NCI-H187 treated with DMSO at 0.1 percent for 48 hours (cell line): ENCODE measurements at regions not wholly inside any gene's neighbourhood (a gene's known extent, or its start where the extent isn't known, plus 50 kb on each side); places are given as distances from the start of the nearest gene placed in this dataset.
A peak's percentile ranks its signal among the peaks of the same experiment; 100 is the strongest.

Source experiments
- DNase-seq: peaks from one replicate; lab custom pipeline; 2025; lab: John Stamatoyannopoulos, UW

DNA sequence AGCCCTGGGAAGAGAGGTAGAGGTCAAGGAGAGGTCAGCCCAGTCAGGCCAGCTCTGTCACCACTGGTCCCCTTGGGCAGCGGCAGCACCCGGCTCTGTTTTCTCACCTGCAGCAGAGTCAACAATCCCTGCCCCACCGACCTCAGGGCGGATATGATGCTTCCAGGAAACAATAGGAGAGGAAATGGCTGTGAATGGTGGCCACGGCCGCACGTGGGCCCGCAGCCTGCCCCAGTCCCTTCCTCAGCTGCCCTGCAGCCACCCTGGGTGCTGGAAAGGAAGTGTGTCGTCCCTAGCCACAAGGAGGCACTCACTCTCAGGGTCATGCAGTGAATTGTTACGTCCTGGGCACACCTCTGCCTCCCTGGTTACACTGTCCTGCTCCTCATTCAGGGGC, 92.5 kb upstream of the ENPP6 start:
- no peak for DNase-seq

- no peak for DNase-seq
Observed at GRCh38 chr4:184309241-184310170, 91.8 kb upstream of the ENPP6 start.

- DNase-seq: no peak
Observed at GRCh38 chr4:184306949-184307348, 89.3 kb upstream of the ENPP6 start.

DNA sequence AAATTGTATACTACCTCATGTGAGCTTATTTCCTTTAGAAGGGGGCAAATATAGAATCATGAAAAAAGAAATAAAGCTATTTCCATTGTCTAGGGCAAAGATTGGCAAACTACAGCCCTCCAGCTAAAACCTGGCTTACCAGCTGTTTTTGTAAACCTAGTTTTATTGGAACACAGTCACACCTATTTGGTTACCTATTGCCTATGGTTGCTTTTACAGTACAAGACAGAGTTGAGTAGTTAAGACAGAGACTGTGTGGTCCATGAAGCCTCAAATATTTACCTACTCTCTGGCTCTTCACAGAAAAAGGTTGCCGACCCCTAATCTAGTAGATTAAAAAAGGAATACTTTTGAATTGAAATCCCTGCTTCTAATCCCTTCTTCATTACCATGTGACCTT, 88.8 kb upstream of the ENPP6 start:
- DNase-seq: no peak

DNA sequence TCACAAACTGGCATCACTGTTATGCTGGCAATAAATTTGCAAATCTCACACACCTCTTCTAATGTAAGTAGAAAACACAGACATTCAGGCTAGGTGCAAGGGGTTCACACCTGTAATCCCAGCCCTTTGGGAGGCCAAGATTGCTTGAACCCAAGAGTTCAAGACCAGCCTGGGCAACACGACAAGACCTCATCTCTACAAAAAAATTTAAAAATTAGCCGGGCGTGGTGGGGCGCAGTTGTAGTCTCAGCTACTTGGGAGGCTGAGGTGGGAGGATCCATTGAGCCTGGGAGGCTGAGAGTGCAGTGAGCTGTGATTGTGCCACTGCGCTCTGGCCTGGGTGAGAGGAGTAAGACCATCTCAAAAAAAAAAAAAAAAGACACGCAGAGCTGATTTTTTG, 83.1 kb upstream of the ENPP6 start:
- DNase-seq: no peak

DNA sequence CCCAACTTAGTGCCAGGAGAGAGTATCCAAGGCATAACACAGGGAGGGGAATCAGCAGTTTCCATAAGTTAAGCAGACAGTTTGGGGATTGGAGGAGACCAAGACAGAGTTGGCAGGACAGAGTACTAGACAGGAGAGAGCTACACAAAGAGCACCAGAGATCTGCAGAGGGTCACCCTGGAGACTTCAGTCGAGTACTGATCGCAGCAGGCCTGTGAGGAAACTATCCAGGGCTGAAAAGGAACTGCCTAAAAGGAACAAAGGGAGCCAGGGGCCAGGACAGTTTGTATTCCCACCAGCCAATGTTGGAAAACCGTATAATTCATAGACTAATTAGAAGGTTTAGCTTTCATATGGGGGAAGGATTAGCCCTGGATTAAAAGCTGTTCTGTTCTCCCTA, 80.6 kb upstream of the ENPP6 start:
- no peak for DNase-seq

DNA sequence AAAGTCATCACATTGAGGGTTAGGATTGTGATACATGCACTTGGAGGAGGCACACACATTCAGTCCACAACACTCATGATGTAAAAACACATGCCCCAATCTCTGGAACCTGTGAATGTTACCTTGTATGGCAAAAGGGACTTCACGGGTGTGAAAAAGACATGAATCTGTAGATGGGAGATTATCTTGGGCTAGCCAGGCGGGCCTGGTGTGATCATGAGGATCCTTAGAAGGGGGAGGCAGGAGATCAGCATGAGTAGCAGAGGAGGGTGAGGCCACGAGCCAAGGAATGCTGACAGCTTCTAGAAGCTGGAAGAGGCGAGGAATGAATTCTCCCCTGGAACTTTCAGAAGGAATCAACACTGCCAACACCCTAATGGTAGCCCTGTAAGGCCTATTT, 77.5 kb upstream of the ENPP6 start:
- no peak for DNase-seq

DNA sequence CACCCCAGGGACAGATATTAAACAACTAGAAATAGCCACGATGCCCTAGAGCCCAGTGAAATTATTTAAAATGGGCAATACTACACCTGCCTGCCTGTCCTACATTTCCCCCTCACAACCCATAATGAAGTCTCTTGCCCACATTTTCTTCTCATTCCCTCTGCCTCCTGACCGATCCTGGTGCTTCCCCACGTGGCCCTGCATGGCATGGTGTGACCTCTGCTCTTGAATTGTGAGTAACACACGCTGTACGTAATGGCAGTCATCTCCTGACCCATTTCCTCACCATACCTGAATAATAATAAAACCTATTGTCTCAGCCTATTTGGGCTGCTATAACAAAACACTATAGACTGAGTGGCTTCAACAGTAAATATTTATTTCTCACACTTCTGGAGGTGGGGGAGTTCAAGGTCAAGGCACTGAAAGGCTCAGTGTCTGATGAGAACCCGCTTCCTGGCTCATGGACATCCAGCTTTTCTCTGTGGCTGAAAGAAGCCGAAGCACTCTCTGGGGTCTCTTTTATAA, 77.0 kb upstream of the ENPP6 start:
- no peak for DNase-seq

- DNase-seq: no peak
Observed at GRCh38 chr4:184293552-184293951, 75.9 kb upstream of the ENPP6 start.

- no peak for DNase-seq
Observed at GRCh38 chr4:184292877-184293276, 75.2 kb upstream of the ENPP6 start.

DNA sequence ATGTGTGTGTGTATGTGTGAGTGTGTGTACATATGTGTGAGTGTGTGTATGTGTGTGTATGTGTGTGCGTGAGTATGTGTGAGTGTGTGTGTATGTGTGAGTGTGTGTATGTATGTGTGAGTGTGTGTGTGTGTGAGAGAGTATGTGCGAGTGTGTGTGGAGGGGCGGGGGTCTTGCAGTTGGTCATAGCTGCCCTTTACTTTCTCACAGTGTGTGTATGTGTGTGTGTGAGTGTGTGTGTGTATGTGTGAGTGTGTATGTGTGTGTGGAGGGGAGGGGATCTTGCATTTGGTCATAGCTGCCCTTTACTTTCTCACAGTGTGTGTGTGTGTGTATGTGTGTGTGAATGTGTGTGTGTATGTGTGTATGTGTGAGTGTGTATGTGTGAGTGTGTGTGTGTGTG, 74.8 kb upstream of the ENPP6 start:
- DNase-seq: no peak

DNA sequence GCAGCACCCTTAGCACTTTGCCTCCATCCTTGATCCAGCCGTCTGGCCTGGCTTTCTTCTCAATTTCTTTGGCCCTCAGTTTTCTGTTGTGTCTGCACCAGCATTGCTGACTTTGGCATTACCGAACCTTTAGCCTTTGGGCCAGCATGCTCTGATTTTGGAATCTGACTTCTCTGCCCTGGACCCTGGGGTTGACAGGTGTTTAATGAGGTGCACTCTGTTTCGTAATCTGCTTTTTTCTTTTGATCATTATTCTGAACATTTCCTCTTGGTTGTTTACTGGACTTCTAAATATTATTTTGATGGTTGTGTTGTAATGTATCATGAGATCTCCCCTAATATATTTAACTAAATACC, 71.5 kb upstream of the ENPP6 start:
- DNase-seq: no peak

GRCh38 chr4:184288451-184289178, 70.9 kb upstream of the ENPP6 start:
- no peak for DNase-seq

GRCh38 chr4:184287697-184288255, 70.1 kb upstream of the ENPP6 start:
- no peak for DNase-seq

DNA sequence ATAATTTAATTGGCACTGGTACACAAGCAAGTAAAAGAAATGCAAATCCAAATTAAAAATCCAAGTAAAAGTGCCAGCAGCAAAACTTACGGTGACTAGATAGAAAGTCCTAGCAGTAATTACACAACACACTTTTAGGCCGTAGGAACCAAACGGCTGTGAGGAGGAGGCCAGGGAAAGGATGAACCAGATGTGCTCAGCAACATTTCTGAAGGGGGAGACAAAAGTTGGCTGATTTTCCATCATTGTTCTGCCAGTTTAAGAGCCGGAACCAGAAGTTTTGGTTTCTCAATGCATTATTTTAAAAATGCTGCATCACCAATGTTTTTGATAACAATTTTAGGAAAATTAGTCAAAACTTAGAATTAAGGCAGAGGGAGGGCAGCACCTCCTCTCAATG, 68.7 kb upstream of the ENPP6 start:
- no peak for DNase-seq

- no peak for DNase-seq
Observed at GRCh38 chr4:184284742-184285141, 67.1 kb upstream of the ENPP6 start.

GRCh38 chr4:184284336-184284690, 66.6 kb upstream of the ENPP6 start:
- no peak for DNase-seq

- no peak for DNase-seq
Observed at GRCh38 chr4:184283659-184284335, 66.1 kb upstream of the ENPP6 start.

- no peak for DNase-seq
Observed at GRCh38 chr4:184282895-184283654, 65.4 kb upstream of the ENPP6 start.

DNA sequence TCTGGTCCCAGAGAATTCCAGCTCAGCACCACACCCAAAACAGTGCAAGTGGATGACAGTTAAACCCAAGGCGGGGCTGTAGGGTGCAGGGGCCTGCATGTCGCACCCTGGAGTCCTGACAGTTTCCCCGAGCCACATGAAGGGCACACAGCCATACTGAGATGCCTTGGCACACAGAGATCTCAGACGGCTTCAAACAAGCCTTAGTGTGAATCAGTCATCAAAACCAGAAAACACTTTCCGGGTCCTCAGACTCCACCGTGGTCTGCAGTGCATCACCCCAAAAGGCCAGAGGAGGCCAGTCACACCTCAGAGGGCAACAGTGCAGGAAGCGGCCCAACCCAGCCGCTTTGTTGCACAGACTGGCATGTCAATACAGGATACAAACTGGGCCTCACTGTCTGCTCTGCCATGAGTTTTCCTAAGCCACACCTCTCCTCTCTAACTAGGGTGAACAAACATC, 64.6 kb upstream of the ENPP6 start:
- DNase-seq: peak; percentile 19
